ENCODE measurements at regions not wholly inside any gene's neighbourhood (a gene's known extent, or its start where the extent isn't known, plus 50 kb on each side); places are given as distances from the start of the nearest gene placed in this dataset.

DNA sequence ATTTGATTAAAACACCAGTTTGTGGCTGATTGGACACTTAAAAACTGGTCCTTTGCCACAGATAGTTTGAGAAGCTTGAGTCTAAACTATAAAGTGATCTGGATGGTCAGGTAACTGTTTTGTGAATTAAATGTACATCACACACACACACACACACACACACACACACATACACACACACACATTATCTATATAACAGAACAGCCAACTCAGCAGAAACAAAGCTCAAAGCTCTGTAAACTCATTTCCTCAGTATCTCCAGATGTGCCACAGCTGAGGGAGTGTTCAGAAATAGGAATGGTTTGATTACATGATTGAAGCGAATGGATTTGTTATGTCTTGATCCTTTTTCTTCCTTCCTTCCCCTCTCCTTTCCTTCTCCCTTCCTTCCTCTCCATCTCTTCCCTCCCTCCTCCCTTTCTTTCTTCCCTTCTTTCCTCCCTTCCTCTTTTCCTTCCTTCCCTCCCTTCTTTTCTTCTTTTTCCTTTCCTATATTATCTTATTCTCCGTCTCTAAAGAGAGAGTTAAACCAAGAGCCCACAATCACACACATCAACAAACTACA, 100.3 kb downstream of the LLPH start:
- Mint-ChIP-seq H3K9me3 (no peaks in the 10 kb centered on the region), H3K27ac (no peak overlapping the region), H3K36me3 (ENCODE audit: low read depth) (no peaks in the 10 kb centered on the region), H3K27me3 (ENCODE audit: insufficient read depth) (peaks cover 6% of the 10 kb centered on the region), H3K4me3 (no peak overlapping the region), H3K4me1 (no peaks in the 10 kb centered on the region)
- TF ChIP-seq, protein P1, sequence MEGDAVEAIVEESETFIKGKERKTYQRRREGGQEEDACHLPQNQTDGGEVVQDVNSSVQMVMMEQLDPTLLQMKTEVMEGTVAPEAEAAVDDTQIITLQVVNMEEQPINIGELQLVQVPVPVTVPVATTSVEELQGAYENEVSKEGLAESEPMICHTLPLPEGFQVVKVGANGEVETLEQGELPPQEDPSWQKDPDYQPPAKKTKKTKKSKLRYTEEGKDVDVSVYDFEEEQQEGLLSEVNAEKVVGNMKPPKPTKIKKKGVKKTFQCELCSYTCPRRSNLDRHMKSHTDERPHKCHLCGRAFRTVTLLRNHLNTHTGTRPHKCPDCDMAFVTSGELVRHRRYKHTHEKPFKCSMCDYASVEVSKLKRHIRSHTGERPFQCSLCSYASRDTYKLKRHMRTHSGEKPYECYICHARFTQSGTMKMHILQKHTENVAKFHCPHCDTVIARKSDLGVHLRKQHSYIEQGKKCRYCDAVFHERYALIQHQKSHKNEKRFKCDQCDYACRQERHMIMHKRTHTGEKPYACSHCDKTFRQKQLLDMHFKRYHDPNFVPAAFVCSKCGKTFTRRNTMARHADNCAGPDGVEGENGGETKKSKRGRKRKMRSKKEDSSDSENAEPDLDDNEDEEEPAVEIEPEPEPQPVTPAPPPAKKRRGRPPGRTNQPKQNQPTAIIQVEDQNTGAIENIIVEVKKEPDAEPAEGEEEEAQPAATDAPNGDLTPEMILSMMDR (conservative IDR thresholded peaks at IDR 0.05) = no peak
- Histone ChIP-seq H3K27me3 (ENCODE audit: control insufficient read depth, insufficient read depth, low read length, poor library complexity, severe bottlenecking) (no peaks in the 10 kb centered on the region), H3K4me3 (ENCODE audit: low read length) (no peak overlapping the region), H3K4me1 (ENCODE audit: control insufficient read depth, insufficient read depth, low read length) (no peaks in the 10 kb centered on the region), H3K9me3 (ENCODE audit: control insufficient read depth, low read length) (no peaks in the 10 kb centered on the region), H3K36me3 (ENCODE audit: control insufficient read depth, insufficient read depth, low read length) (no peaks in the 10 kb centered on the region), H3K27ac (ENCODE audit: low read depth, low read length) (no peak overlapping the region), H3K9ac (ENCODE audit: extremely low read depth, low read length, poor library complexity, severe bottlenecking) (no peak overlapping the region)
- 50 to 100% methylated on average over 1 to 2 of the region's 2 CpGs for WGBS, 2 experiments (ENCODE audit: insufficient coverage in 1 of 2, insufficient read length in 1 of 2)
- no peak for DNase-seq

DNA sequence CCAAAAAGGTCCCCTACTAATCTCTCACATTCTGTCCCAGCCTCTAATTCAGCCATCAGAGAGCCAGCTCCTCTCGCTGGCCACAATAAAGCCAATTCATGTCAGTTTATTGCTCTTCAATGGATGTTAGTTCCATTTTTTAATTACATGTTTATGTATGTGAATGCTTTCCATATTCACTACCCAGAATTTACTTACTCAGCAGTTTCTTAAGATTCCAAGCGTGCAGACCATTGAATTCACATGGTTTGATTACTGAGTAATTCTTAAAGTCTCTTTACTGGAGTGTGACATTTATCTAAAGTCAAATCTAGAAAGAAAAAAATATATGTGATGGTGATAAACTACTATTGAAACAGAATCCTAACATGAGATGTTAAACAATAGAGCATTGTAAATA, 102.2 kb downstream of the LLPH start:
- H3K9ac ChIP-seq (ENCODE audit: extremely low read depth, low read length, poor library complexity, severe bottlenecking) = no peak overlapping the region
- H3K27ac ChIP-seq (ENCODE audit: low read depth, low read length) = no peak overlapping the region
- 86% methylated on average over 2 of the region's 2 CpGs; no CpG with 5 or more reads in 1 of the 2 experiments for WGBS, 2 experiments (ENCODE audit: insufficient coverage in 1 of 2, insufficient read length in 1 of 2)
- no peaks in the 10 kb centered on the region for H3K9me3 ChIP-seq (ENCODE audit: control insufficient read depth, low read length)
- Mint-ChIP-seq H3K4me3 (no peak overlapping the region), H3K4me1 (no peaks in the 10 kb centered on the region), H3K27me3 (ENCODE audit: insufficient read depth) (peaks cover 6% of the 10 kb centered on the region), H3K27ac (no peak overlapping the region), H3K9me3 (no peaks in the 10 kb centered on the region), H3K36me3 (ENCODE audit: low read depth) (no peaks in the 10 kb centered on the region)
- TF ChIP-seq, protein P1 (conservative IDR thresholded peaks at IDR 0.05) = no peak
- no peaks in the 10 kb centered on the region for H3K36me3 ChIP-seq (ENCODE audit: control insufficient read depth, insufficient read depth, low read length)
- no peaks in the 10 kb centered on the region for H3K27me3 ChIP-seq (ENCODE audit: control insufficient read depth, insufficient read depth, low read length, poor library complexity, severe bottlenecking)
- no peak for DNase-seq
- H3K4me3 ChIP-seq (ENCODE audit: low read length) = no peak overlapping the region
- H3K4me1 ChIP-seq (ENCODE audit: control insufficient read depth, insufficient read depth, low read length) = no peaks in the 10 kb centered on the region

DNA sequence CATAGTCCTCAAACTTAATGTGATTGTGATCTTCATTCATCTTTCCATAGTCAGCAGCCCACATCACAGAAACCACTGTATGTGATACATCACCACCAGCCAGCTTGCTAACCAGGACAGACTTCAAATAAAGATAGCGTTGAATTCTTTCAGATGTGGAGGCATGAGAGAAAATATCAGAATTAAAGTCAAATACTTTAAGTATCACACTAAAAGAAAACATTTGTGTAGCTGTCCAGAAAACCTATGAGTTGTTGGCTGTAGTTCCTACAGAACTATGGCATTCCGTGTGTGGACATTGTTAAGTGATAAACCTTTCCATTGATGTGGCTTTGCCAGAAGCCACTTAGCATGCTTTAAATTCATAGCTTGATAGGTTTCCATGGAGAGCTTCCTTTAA, 105.1 kb downstream of the LLPH start:
- H3K4me1 Mint-ChIP-seq = no peaks in the 10 kb centered on the region
- DNase-seq = no peak
- H3K36me3 Mint-ChIP-seq (ENCODE audit: low read depth) = no peaks in the 10 kb centered on the region
- H3K27ac Mint-ChIP-seq = no peak overlapping the region
- H3K27me3 Mint-ChIP-seq (ENCODE audit: insufficient read depth) = peaks cover under 1% of the 10 kb centered on the region
- 85 to 87% methylated on average over 1 of the region's 2 CpGs for WGBS, 2 experiments (ENCODE audit: insufficient coverage in 1 of 2, insufficient read length in 1 of 2)
- H3K9me3 Mint-ChIP-seq = peaks cover 1% of the 10 kb centered on the region
- no peak overlapping the region for H3K27ac ChIP-seq (ENCODE audit: low read depth, low read length)
- H3K9me3 ChIP-seq (ENCODE audit: control insufficient read depth, low read length) = no peaks in the 10 kb centered on the region
- H3K9ac ChIP-seq (ENCODE audit: extremely low read depth, low read length, poor library complexity, severe bottlenecking) = no peak overlapping the region
- H3K4me1 ChIP-seq (ENCODE audit: control insufficient read depth, insufficient read depth, low read length) = no peaks in the 10 kb centered on the region
- H3K4me3 ChIP-seq (ENCODE audit: low read length) = no peak overlapping the region
- H3K36me3 ChIP-seq (ENCODE audit: control insufficient read depth, insufficient read depth, low read length) = no peaks in the 10 kb centered on the region
- H3K4me3 Mint-ChIP-seq = no peak overlapping the region
- TF ChIP-seq, protein P1 (conservative IDR thresholded peaks at IDR 0.05) = no peak
- H3K27me3 ChIP-seq (ENCODE audit: control insufficient read depth, insufficient read depth, low read length, poor library complexity, severe bottlenecking) = no peaks in the 10 kb centered on the region

All from endodermal cell (in vitro differentiated cells).